Loucy (cell line): ENCODE measurements at regions not wholly inside any gene's neighbourhood (a gene's known extent, or its start where the extent isn't known, plus 50 kb on each side); places are given as distances from the start of the nearest gene placed in this dataset.

Experiments
- EZH2phosphoT487 ChIP-seq: fragments of 200-600 bp; IDR thresholded peaks from 2 replicates; pipeline ENCODE4 v1.6.1; 2018; ENCODE audit warnings: antibody characterized with exemption, mild to moderate bottlenecking, moderate library complexity, borderline replicate concordance
- TF ChIP-seq, protein P1 (sequence below): fragments of 200-600 bp; sonication (generic); conservative IDR thresholded peaks from 2 replicates; pipeline ENCODE4 v1.5.1; 2014; ENCODE audit warnings: mild to moderate bottlenecking, antibody characterized with exemption, low read length

- TF ChIP-seq, protein P1, sequence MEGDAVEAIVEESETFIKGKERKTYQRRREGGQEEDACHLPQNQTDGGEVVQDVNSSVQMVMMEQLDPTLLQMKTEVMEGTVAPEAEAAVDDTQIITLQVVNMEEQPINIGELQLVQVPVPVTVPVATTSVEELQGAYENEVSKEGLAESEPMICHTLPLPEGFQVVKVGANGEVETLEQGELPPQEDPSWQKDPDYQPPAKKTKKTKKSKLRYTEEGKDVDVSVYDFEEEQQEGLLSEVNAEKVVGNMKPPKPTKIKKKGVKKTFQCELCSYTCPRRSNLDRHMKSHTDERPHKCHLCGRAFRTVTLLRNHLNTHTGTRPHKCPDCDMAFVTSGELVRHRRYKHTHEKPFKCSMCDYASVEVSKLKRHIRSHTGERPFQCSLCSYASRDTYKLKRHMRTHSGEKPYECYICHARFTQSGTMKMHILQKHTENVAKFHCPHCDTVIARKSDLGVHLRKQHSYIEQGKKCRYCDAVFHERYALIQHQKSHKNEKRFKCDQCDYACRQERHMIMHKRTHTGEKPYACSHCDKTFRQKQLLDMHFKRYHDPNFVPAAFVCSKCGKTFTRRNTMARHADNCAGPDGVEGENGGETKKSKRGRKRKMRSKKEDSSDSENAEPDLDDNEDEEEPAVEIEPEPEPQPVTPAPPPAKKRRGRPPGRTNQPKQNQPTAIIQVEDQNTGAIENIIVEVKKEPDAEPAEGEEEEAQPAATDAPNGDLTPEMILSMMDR = no peak
- no peak for TF ChIP-seq EZH2phosphoT487
Observed at GRCh38 chr15:91393186-91393585, 293.1 kb downstream of the SV2B start.
